ENCODE measurements at regions not wholly inside any gene's neighbourhood (a gene's known extent, or its start where the extent isn't known, plus 50 kb on each side); places are given as distances from the start of the nearest gene placed in this dataset.
"Not testable (repeated sequence)": the region's sequence is repeated elsewhere in the genome, so short reads cannot be mapped to it uniquely, and the experiment has no call there.

DNA sequence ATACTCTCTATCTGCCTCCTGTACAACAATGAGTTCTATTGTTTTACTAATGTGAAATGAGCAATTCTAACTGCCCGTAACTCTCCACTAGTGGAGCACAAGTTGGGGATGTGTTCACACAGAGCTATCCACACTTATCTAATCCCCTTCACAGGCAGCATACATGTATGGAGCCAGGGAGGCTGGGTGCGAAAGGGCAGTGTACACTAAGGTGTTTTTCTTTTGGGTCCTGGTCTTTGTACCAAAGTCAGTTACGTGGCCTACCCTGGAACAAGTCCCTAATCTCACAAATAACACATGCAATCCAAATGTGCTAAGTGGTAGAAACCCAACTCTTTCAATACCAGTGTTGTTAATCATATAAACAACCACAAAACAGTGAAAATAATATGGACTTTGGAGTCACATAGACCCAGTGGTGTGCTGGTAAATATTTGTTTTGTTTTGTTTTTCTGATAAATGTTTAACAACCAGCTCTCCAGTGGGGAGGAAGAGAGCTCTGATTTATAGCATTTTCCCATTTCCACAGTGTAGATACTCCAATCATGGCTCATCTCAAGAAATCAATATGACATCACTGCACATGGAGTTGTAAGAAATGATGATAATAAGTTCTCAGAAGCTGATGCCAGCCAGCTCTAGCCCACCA lies 319.9 kb upstream of the DUSP10 start:
- TF ChIP-seq CTCF (IDR thresholded peaks at IDR 0.05; ENCODE audit: low read depth, low read length, missing control alignments), result no peak
- no peak overlapping the region for H3K4me3 ChIP-seq (replicated peaks; ENCODE audit: low read depth, low read length)
- no peak for DNase-seq (ENCODE audit: extremely low read depth, low read depth)

- DNase-seq (ENCODE audit: extremely low read depth, low read depth), result no peak
- no peak for TF ChIP-seq CTCF (IDR thresholded peaks at IDR 0.05; ENCODE audit: low read depth, low read length, missing control alignments)
Measured at GRCh38 chr1:222060210-222060916, 318.5 kb upstream of the DUSP10 start.

DNA sequence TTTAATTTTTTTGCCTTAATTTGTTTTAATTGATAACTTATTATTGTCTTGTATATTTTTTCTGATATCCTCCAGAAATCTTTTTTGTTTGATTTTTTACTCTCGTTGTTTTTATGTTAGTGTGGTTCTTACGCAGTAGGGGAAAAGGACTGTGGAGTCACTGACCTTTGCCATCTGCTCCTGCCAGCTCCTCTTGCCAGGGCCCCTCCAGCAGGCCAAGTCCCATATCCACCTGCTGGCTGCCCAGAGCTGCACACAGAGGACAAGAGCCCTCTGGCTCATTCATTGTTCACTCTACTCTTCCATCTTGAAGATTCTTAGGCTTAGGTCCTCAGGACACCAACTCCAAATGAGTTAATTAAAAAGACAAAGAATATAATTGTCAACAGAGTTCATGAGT lies 316.4 kb upstream of the DUSP10 start:
- no peak for DNase-seq (ENCODE audit: extremely low read depth, low read depth)
- no peak for TF ChIP-seq CTCF (IDR thresholded peaks at IDR 0.05; ENCODE audit: low read depth, low read length, missing control alignments)
- H3K4me3 ChIP-seq (replicated peaks; ENCODE audit: low read depth, low read length), result no peak overlapping the region

More at GRCh38 chr1:222060210-222060916, 318.5 kb upstream of the DUSP10 start:
- no peak overlapping the region for H3K4me3 ChIP-seq (replicated peaks; ENCODE audit: low read depth, low read length)

GRCh38 chr1:222057162-222057561 lies 315.3 kb upstream of the DUSP10 start:
- no peak for TF ChIP-seq CTCF (IDR thresholded peaks at IDR 0.05; ENCODE audit: low read depth, low read length, missing control alignments)
- H3K4me3 ChIP-seq (replicated peaks; ENCODE audit: low read depth, low read length), result no peak overlapping the region
- no peak for DNase-seq (ENCODE audit: extremely low read depth, low read depth)

- TF ChIP-seq CTCF (IDR thresholded peaks at IDR 0.05; ENCODE audit: low read depth, low read length, missing control alignments), result no peak
- no peak for DNase-seq (ENCODE audit: extremely low read depth, low read depth)
- no peak overlapping the region for H3K4me3 ChIP-seq (replicated peaks; ENCODE audit: low read depth, low read length)
Measured at GRCh38 chr1:222054416-222054815, 312.5 kb upstream of the DUSP10 start.

- TF ChIP-seq CTCF (IDR thresholded peaks at IDR 0.05; ENCODE audit: low read depth, low read length, missing control alignments), result no peak
- H3K4me3 ChIP-seq (replicated peaks; ENCODE audit: low read depth, low read length), result no peak overlapping the region
- no peak for DNase-seq (ENCODE audit: extremely low read depth, low read depth)
Measured at GRCh38 chr1:222053790-222054294, 312.0 kb upstream of the DUSP10 start.

GRCh38 chr1:222051311-222051710 lies 309.4 kb upstream of the DUSP10 start:
- not testable (repeated sequence) for DNase-seq (ENCODE audit: extremely low read depth, low read depth)

DNA sequence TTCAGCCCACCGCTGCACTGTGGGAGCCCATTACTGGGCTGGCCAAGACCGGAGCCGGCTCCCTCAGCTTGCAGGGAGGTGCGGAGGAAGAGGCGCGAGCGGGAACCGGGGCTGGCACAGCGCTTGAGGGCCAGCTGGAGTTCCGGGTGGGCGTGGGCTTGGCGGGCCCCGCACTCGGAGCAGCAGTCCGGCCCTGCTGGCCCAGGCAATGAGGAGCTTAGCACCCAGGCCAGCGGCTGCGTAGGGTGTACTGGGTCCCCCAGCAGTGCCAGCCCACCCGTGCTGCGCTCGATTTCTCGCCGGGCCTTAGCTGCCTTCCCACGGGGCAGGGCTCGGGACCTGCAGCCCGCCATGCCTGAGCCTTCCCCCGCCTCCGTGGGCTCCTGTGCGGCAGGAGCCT lies 307.8 kb upstream of the DUSP10 start:
- DNase-seq (ENCODE audit: extremely low read depth, low read depth); H3K4me3 ChIP-seq (replicated peaks; ENCODE audit: low read depth, low read length): not testable (repeated sequence)

More at GRCh38 chr1:222051311-222051710, 309.4 kb upstream of the DUSP10 start:
- H3K4me3 ChIP-seq (replicated peaks; ENCODE audit: low read depth, low read length), result not testable (repeated sequence)

Data from HFF-Myc (cell line).